Ishikawa (cell line): ENCODE measurements at regions not wholly inside any gene's neighbourhood (a gene's known extent, or its start where the extent isn't known, plus 50 kb on each side); places are given as distances from the start of the nearest gene placed in this dataset.

Experiments used
- CEBPB ChIP-seq: IDR thresholded peaks from 2 replicates; pipeline ENCODE4 v1.6.1; 2012
- CREB1 ChIP-seq: IDR thresholded peaks from 2 replicates; pipeline ENCODE4 v1.6.1; 2012; ENCODE audit warnings: low read depth
- EGR1 ChIP-seq: IDR thresholded peaks from 2 replicates; pipeline ENCODE4 v1.6.1; 2012
- EP300 ChIP-seq: IDR thresholded peaks from 2 replicates; pipeline ENCODE4 v1.6.1; 2012; ENCODE audit warnings: borderline replicate concordance
- FOXM1 ChIP-seq: IDR thresholded peaks from 2 replicates; pipeline ENCODE4 v1.6.1; 2012; ENCODE audit warnings: low read depth, borderline replicate concordance
- NFIC ChIP-seq: IDR thresholded peaks from 2 replicates; pipeline ENCODE4 v1.6.1; 2012
- RAD21 ChIP-seq: IDR thresholded peaks from 2 replicates; pipeline ENCODE4 v1.6.1; 2012; ENCODE audit warnings: low read depth
- TAF1 ChIP-seq: IDR thresholded peaks from 2 replicates; pipeline ENCODE4 v1.6.1; 2012; ENCODE audit warnings: low read depth, mild to moderate bottlenecking
- TCF12 ChIP-seq: IDR thresholded peaks from 2 replicates; pipeline ENCODE4 v1.6.1; 2012; ENCODE audit warnings: low read depth
- TEAD4 ChIP-seq: IDR thresholded peaks from 2 replicates; pipeline ENCODE4 v1.6.1; 2012
- YY1 ChIP-seq: IDR thresholded peaks from 2 replicates; pipeline ENCODE4 v1.6.1; 2012; ENCODE audit warnings: low read depth
- ZBTB7A ChIP-seq: IDR thresholded peaks from 2 replicates; pipeline ENCODE4 v1.6.1; 2012; ENCODE audit warnings: low read depth
- TF ChIP-seq, protein P1 (sequence below): IDR thresholded peaks from 2 replicates; pipeline ENCODE4 v1.6.1; 2012
- TF ChIP-seq, protein P2 (sequence below): IDR thresholded peaks from 2 replicates; pipeline ENCODE4 v1.6.1; 2012; ENCODE audit warnings: low read depth, mild to moderate bottlenecking
- TF ChIP-seq, protein P3 (sequence below): IDR thresholded peaks from 2 replicates; pipeline ENCODE4 v1.6.1; 2012

DNA sequence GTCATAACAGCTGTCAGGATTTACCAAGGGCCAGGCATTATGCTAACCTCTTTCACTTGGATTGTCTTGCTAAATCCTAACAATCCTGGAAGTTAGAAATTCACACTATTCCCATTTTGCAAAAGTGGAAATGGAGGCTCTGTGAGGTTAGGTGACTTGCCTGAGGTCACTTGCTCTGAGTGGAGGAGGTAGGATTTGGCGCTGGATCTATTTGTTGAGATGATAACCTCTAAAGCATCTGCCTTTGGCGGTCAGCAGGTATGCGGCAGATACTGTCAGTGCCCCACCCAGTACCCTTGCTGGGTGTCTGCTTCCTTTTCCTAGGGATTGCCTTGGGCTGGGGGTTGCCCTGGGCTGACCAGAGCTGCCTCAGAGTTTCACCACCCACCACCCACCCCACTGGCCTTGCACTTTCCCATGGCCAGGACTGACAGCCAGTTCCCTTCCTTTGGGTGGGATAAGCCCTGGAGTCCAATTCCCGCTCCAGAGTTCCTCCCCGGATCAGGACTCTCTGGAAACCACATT, 164.8 kb upstream of the MSX2 start:
- TF ChIP-seq NFIC: no peak
- no peak for TF ChIP-seq ZBTB7A
- no peak for TF ChIP-seq EGR1
- no peak for TF ChIP-seq EP300
- no peak for TF ChIP-seq CEBPB
- TF ChIP-seq RAD21: no peak
- no peak for TF ChIP-seq TCF12
- TF ChIP-seq FOXM1: no peak
- no peak for TF ChIP-seq TEAD4

DNA sequence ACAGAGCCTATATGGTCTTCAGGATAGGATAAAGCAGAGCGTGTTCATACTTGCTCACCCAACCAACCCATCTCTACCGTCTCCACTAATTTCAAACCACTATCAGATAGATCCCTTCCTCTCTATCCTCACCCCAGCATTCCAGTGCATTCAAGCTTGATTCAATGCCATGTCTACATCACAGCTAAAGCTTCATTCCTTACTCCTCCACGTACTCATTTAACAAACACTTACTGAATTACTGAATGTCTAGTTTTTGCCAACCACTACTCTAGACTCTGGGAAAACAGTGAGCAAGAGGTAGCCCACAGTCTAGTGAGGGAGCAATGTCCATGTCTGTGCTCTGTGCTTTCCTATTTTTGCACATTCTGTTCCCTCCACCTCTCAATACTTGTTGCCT, 163.5 kb upstream of the MSX2 start:
- TF ChIP-seq, protein P1, sequence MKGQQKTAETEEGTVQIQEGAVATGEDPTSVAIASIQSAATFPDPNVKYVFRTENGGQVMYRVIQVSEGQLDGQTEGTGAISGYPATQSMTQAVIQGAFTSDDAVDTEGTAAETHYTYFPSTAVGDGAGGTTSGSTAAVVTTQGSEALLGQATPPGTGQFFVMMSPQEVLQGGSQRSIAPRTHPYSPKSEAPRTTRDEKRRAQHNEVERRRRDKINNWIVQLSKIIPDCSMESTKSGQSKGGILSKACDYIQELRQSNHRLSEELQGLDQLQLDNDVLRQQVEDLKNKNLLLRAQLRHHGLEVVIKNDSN: no peak
- no peak for TF ChIP-seq ZBTB7A
- TF ChIP-seq RAD21: no peak
- no peak for TF ChIP-seq TCF12
- no peak for TF ChIP-seq EGR1
- TF ChIP-seq, protein P2, sequence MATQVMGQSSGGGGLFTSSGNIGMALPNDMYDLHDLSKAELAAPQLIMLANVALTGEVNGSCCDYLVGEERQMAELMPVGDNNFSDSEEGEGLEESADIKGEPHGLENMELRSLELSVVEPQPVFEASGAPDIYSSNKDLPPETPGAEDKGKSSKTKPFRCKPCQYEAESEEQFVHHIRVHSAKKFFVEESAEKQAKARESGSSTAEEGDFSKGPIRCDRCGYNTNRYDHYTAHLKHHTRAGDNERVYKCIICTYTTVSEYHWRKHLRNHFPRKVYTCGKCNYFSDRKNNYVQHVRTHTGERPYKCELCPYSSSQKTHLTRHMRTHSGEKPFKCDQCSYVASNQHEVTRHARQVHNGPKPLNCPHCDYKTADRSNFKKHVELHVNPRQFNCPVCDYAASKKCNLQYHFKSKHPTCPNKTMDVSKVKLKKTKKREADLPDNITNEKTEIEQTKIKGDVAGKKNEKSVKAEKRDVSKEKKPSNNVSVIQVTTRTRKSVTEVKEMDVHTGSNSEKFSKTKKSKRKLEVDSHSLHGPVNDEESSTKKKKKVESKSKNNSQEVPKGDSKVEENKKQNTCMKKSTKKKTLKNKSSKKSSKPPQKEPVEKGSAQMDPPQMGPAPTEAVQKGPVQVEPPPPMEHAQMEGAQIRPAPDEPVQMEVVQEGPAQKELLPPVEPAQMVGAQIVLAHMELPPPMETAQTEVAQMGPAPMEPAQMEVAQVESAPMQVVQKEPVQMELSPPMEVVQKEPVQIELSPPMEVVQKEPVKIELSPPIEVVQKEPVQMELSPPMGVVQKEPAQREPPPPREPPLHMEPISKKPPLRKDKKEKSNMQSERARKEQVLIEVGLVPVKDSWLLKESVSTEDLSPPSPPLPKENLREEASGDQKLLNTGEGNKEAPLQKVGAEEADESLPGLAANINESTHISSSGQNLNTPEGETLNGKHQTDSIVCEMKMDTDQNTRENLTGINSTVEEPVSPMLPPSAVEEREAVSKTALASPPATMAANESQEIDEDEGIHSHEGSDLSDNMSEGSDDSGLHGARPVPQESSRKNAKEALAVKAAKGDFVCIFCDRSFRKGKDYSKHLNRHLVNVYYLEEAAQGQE: no peak
- TF ChIP-seq TAF1: no peak
- TF ChIP-seq CEBPB: no peak
- no peak for TF ChIP-seq NFIC
- TF ChIP-seq, protein P3, sequence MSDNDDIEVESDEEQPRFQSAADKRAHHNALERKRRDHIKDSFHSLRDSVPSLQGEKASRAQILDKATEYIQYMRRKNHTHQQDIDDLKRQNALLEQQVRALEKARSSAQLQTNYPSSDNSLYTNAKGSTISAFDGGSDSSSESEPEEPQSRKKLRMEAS: no peak
- no peak for TF ChIP-seq CREB1
- TF ChIP-seq FOXM1: no peak
- no peak for TF ChIP-seq TEAD4
- no peak for TF ChIP-seq YY1
- no peak for TF ChIP-seq EP300

DNA sequence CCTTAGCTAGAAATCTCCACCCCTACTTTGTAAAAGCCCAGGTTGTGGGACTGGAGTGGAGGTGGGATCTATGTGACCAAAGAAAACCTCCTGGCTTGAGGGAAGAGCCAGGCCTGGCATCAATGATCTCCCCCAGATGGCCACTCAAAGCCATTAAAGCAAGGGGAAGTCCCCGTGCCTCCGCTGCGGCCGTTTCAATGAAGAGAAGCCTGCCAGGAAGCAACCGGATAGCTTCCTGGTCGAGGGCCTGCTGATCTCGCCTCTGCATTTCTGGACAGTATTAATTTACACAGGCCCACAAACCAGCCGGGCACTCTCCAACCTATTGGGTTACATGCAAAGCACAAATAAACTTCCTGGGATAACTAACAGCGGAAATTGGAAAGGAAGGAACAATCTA, 160.5 kb upstream of the MSX2 start:
- TF ChIP-seq, protein P2: no peak
- TF ChIP-seq RAD21 (no peak), CEBPB (no peak), EGR1 (no peak), TCF12 (no peak), CREB1 (no peak), ZBTB7A (no peak), NFIC (no peak), FOXM1 (no peak), EP300 (no peak), TEAD4 (no peak), YY1 (no peak), TAF1 (no peak)
- TF ChIP-seq, protein P3: no peak
- TF ChIP-seq, protein P1: no peak

DNA sequence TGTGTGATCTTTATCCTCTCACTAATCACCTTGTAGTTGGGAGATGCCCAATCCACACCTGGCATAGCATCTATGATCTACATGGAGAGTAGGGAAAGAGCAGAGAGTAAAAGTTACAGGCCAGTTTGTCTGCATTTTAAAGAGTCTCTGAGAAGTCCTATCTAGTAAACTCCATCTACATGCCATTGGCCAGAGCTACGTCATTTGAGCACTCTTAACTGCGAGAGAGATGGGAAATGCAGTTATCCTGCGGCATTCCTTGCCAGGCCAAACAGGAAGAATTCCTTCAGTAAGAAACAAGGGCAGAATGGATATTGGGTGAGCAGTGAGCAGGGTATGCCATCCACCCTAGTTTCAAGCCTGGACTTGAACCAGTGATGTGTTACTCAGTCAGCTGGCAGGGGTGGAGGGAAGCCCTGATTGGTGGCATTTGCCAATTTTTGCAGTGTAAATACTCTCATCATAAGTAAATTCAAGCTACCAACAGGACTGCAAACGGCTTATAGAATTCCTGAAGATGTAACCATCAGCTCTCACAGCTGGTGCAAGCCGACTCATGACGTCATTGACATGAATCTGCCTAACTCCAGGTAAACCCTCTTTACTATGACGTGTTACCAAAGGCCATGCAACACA, 156.8 kb upstream of the MSX2 start:
- TF ChIP-seq, protein P2: no peak
- TF ChIP-seq CEBPB: no peak
- TF ChIP-seq TEAD4: no peak
- TF ChIP-seq FOXM1: no peak
- TF ChIP-seq, protein P3: no peak
- no peak for TF ChIP-seq RAD21
- TF ChIP-seq YY1: no peak
- TF ChIP-seq, protein P1: no peak
- no peak for TF ChIP-seq EP300
- TF ChIP-seq TCF12: no peak
- no peak for TF ChIP-seq NFIC
- no peak for TF ChIP-seq EGR1
- TF ChIP-seq ZBTB7A: no peak
- no peak for TF ChIP-seq TAF1
- TF ChIP-seq CREB1: no peak
